Chondrocyte (in vitro differentiated cells): ENCODE measurements at regions not wholly inside any gene's neighbourhood (a gene's known extent, or its start where the extent isn't known, plus 50 kb on each side); places are given as distances from the start of the nearest gene placed in this dataset.

ENCODE experiments used
- DNase-seq: peaks from one replicate; pipeline ENCODE4 v3.0.0; 2021; ENCODE audit warnings: mixed read lengths, low spot score
- H3K27ac Mint-ChIP-seq: one replicate; pipeline ENCODE4 v1.8.0; 2021; ENCODE audit warnings: mild to moderate bottlenecking, moderate library complexity, mixed read lengths; ENCODE audit not compliant: unreplicated experiment
- H3K27me3 Mint-ChIP-seq: 2 replicates; pipeline ENCODE4 v1.8.0; 2021; ENCODE audit warnings: low read depth, mixed read lengths
- H3K36me3 Mint-ChIP-seq: 2 replicates; pipeline ENCODE4 v1.8.0; 2021; ENCODE audit warnings: low read depth, mixed read lengths
- H3K4me1 Mint-ChIP-seq: 2 replicates; pipeline ENCODE4 v1.8.0; 2021; ENCODE audit warnings: low read depth, mild to moderate bottlenecking, mixed read lengths
- H3K4me3 Mint-ChIP-seq: one replicate; pipeline ENCODE4 v1.8.0; 2021; ENCODE audit warnings: mild to moderate bottlenecking, moderate library complexity, mixed read lengths; ENCODE audit not compliant: unreplicated experiment
- H3K9me3 Mint-ChIP-seq: 2 replicates; pipeline ENCODE4 v1.8.0; 2021; ENCODE audit warnings: low read depth, mixed read lengths
- TF ChIP-seq, protein P1 (sequence below): fragments of 200-600 bp; sonication (generic); IDR thresholded peaks from 2 replicates; pipeline ENCODE4 v1.5.0; 2021; ENCODE audit warnings: antibody characterized with exemption, mild to moderate bottlenecking, moderate library complexity

DNA sequence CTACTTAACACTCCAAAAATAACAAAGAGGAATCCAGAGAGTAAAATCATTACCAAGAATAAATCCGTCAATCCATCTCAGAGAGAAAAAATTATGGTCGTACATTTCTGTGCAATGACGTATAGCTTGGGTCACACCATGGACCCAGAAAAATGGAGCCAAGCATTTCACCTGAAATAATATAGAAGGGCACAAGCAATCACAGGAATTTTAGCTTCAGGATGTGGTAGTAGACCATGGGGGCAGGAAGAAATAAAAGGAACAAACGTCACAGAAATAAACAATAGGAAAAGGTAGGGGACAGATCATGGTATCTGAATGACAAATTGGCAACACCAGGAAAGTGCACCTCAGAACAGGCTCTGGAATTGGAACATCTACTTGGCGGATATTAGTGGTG is 231.0 kb downstream of the PLK2 start:
- H3K27me3 Mint-ChIP-seq = no peaks in the 10 kb centered on the region
- peaks cover 4% of the 10 kb centered on the region for H3K9me3 Mint-ChIP-seq
- no peaks in the 10 kb centered on the region for H3K36me3 Mint-ChIP-seq
- H3K4me1 Mint-ChIP-seq = peaks cover 19% of the 10 kb centered on the region
- DNase-seq = no peak
- H3K4me3 Mint-ChIP-seq = no peak overlapping the region
- TF ChIP-seq, protein P1, sequence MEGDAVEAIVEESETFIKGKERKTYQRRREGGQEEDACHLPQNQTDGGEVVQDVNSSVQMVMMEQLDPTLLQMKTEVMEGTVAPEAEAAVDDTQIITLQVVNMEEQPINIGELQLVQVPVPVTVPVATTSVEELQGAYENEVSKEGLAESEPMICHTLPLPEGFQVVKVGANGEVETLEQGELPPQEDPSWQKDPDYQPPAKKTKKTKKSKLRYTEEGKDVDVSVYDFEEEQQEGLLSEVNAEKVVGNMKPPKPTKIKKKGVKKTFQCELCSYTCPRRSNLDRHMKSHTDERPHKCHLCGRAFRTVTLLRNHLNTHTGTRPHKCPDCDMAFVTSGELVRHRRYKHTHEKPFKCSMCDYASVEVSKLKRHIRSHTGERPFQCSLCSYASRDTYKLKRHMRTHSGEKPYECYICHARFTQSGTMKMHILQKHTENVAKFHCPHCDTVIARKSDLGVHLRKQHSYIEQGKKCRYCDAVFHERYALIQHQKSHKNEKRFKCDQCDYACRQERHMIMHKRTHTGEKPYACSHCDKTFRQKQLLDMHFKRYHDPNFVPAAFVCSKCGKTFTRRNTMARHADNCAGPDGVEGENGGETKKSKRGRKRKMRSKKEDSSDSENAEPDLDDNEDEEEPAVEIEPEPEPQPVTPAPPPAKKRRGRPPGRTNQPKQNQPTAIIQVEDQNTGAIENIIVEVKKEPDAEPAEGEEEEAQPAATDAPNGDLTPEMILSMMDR = no peak
- H3K27ac Mint-ChIP-seq = no peak overlapping the region

DNA sequence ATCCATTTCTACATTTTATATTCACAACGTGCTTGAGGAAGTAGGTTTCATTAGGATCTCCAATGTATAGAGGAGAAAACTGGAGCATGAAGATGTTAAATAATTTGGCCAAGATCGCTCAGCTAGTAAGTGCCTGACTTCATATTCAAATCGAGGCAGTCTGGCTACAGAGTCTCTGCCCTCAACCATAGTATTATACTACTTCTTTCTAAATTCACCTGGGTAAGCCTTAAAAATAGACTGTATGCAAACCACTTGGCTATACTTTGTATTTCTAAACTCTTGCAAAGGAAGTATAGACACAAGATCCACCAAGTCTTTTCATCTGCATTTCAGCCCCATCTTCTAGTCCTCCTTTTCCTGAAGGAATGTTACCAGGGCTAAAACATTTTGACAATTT is 232.0 kb downstream of the PLK2 start:
- no peak overlapping the region for H3K27ac Mint-ChIP-seq
- no peaks in the 10 kb centered on the region for H3K36me3 Mint-ChIP-seq
- peaks cover 4% of the 10 kb centered on the region for H3K9me3 Mint-ChIP-seq
- no peaks in the 10 kb centered on the region for H3K27me3 Mint-ChIP-seq
- H3K4me3 Mint-ChIP-seq = no peak overlapping the region
- peaks cover 19% of the 10 kb centered on the region for H3K4me1 Mint-ChIP-seq
- no peak for DNase-seq
- TF ChIP-seq, protein P1 = no peak

DNA sequence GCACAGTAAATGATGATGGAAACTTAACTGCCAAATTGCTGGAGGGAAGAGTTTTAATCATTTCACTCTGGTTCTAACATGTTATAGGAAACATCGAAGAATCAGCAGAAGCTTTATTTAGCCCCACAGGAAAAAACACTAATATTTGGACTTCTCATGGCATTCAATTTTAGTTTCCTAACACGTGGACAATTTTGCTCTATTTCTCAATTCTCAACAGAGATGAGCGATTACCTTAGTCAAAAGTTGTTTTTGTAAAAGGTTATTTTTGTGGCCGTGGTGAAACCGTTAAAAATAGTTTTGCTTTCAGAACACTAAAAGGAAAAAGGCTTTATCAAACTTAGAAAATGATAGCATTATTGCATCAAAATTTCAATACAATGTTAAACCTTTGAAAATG is 235.2 kb downstream of the PLK2 start:
- Mint-ChIP-seq H3K4me3 (no peak overlapping the region), H3K27ac (no peak overlapping the region), H3K27me3 (no peaks in the 10 kb centered on the region), H3K36me3 (no peaks in the 10 kb centered on the region), H3K4me1 (peaks cover 13% of the 10 kb centered on the region), H3K9me3 (peaks cover 7% of the 10 kb centered on the region)
- TF ChIP-seq, protein P1 = no peak
- DNase-seq = no peak

DNA sequence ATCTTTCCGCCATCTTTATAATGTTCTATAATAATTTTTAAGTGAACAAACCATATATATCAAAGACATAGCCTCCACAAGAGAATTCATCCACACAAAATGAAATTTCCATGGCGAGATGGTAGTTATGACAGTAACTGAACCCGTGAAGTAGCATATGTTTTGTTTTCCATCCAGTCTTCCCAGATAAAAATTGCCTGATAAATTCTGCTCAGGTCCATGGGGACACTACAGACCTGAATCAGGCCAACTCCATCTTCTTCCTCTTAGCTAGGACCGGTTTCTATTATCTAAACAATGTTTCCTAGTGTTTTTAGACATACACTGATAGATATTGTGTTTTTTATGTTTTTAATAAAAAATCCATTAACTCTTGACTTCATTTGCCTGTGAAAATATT is 235.7 kb downstream of the PLK2 start:
- Mint-ChIP-seq H3K27ac (no peak overlapping the region), H3K4me1 (peaks cover 13% of the 10 kb centered on the region), H3K9me3 (peaks cover 7% of the 10 kb centered on the region), H3K27me3 (no peaks in the 10 kb centered on the region), H3K36me3 (no peaks in the 10 kb centered on the region), H3K4me3 (no peak overlapping the region)
- no peak for DNase-seq
- TF ChIP-seq, protein P1 = no peak

DNA sequence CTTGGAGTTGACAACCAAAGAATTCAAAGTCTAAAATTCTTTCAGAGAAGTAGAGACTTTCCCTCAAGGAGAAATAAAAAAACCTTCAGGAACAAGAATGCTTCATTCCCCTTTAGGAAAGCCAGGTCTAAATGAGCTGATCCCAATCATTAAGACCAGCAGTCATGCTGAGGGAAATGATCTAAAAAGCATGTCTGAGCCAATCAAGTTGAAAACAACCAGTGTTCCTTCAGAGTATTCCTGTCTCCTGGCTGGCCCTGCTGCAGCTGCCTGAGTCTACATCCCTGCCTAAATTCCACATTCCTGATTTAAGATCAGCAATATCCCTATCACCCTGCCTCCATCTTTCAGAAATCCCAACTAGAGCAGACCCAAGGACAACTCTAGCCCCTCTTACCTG is 244.5 kb downstream of the PLK2 start:
- no peak overlapping the region for H3K4me3 Mint-ChIP-seq
- no peak overlapping the region for H3K27ac Mint-ChIP-seq
- peaks cover 27% of the 10 kb centered on the region for H3K9me3 Mint-ChIP-seq
- DNase-seq = no peak
- TF ChIP-seq, protein P1 = no peak
- peaks cover 2% of the 10 kb centered on the region for H3K27me3 Mint-ChIP-seq
- H3K36me3 Mint-ChIP-seq = peaks cover 5% of the 10 kb centered on the region
- H3K4me1 Mint-ChIP-seq = no peaks in the 10 kb centered on the region
